Pancreas (tissue), 10 donors: ENCODE measurements at regions not wholly inside any gene's neighbourhood (a gene's known extent, or its start where the extent isn't known, plus 50 kb on each side); places are given as distances from the start of the nearest gene placed in this dataset.

Experiments
- ATAC-seq, 4 donors: fragments of 200-7000 bp; cut with Tn5 transposase; one replicate each; pipeline versions ENCODE4 v1.8.0 to v1.9.1; 2020; ENCODE audit warnings: mild to moderate bottlenecking in 4 of 4, moderate library complexity in 4 of 4
- DNase-seq, 6 donors: peaks; one replicate each; pipeline ENCODE4 v3.0.0-alpha.2; 2020
- FAIRE-seq: peaks from 2 replicates; lab custom pipeline; 2012; peaks lifted over from hg19 to GRCh38; lab: Jason Lieb, UNC
- H3K27ac ChIP-seq, 4 donors: fragments of 200-600 bp; sonication (generic); 1 replicate in 3 of 4; 2 replicates in 1 of 4; pipeline versions ENCODE4 v1.5.0 to v1.8.0; 2020
- H3K27me3 ChIP-seq, 4 donors: fragments of 200-600 bp; one replicate each; pipeline ENCODE4 v1.8.0; 2021
- H3K36me3 ChIP-seq, 3 donors: fragments of 200-600 bp; sonication (generic) in 1 of 3; one replicate each; pipeline versions ENCODE4 v1.5.0 to v1.8.0; 2020 to 2021
- H3K4me1 ChIP-seq, 3 donors: fragments of 200-600 bp; one replicate each; pipeline ENCODE4 v1.8.0; 2021
- H3K4me3 ChIP-seq, 4 donors: fragments of 200-600 bp; sonication (generic) in 2 of 4; one replicate each; pipeline versions ENCODE4 v1.5.0 to v1.8.0; 2020 to 2021
- H3K9me3 ChIP-seq, 4 donors: fragments of 200-600 bp; one replicate each; pipeline ENCODE4 v1.8.0; 2021
- WGBS, 2 donors: extraction: QIAGEN DNeasy Blood & Tissue Kit; methylation state at CpG; one replicate each; pipeline ENCODE4 v1.1.7; 2013; 5-methylcytosine and 5-hydroxymethylcytosine counted together
- intact Hi-C, 3 donors: fragments of 100-400 bp; cut with DNase I; formaldehyde crosslinking; loops; one replicate each; pipeline versions ENCODE4 v1.11.1 to v1.14.2; 2022
- TF ChIP-seq, protein P1 (sequence below), 4 donors: fragments of 200-600 bp; sonication (generic) in 3 of 4; IDR thresholded peaks; one replicate each; pipeline versions ENCODE4 v1.5.0 to v1.8.0; 2021; ENCODE audit warnings: antibody characterized with exemption in 4 of 4
- donor health status: healthy with polysubstance abuse.
- donor health status: DM: no; HTN: no; CAD: no; lungs with moderate emphysema.
- donor health status: DM: no; HTN: no; CAD: no.
- donor health status: control.
- donor health status: control.
- donor health status: Bipolar disorder and iron deficiency.
- donor health status: DM: yes; HTN: yes; CAD: no.
- donor health status: DM: no; HTN: no; CAD: no.
- donor health status: DM: no; HTN: no; CAD: no.
- donor health status: DM: yes; HTN: yes; CAD: no.

DNA sequence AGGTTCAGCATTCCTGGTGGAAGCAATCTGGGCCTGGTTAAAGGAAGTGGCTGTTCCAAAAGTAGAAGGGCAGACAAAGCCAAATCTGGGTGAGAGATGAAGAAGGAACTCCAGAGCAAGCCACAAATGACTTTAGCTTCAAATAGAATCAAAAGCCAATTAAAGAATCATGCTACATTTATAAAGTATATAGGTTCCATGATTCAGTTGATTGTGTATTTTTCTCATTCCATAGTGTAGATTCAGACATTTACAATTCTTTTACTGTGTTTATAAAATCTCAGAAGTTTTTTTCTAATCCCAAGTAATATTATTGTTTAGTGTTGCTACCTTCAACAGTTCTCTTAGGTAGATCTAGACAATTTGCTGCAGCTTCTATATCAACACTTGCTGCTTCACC lies 262.0 kb downstream of the PLK2 start:
- H3K4me3 ChIP-seq, result no peak overlapping the region
- ATAC-seq (no peak), DNase-seq (no peak), FAIRE-seq (no peak)
- H3K9me3 ChIP-seq, result no peaks in the 10 kb centered on the region
- no peaks in the 10 kb centered on the region for H3K4me1 ChIP-seq
- no peaks in the 10 kb centered on the region for H3K27me3 ChIP-seq
- intact Hi-C loops, result no loop called here
- TF ChIP-seq, protein P1, sequence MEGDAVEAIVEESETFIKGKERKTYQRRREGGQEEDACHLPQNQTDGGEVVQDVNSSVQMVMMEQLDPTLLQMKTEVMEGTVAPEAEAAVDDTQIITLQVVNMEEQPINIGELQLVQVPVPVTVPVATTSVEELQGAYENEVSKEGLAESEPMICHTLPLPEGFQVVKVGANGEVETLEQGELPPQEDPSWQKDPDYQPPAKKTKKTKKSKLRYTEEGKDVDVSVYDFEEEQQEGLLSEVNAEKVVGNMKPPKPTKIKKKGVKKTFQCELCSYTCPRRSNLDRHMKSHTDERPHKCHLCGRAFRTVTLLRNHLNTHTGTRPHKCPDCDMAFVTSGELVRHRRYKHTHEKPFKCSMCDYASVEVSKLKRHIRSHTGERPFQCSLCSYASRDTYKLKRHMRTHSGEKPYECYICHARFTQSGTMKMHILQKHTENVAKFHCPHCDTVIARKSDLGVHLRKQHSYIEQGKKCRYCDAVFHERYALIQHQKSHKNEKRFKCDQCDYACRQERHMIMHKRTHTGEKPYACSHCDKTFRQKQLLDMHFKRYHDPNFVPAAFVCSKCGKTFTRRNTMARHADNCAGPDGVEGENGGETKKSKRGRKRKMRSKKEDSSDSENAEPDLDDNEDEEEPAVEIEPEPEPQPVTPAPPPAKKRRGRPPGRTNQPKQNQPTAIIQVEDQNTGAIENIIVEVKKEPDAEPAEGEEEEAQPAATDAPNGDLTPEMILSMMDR (IDR thresholded peaks at IDR 0.05), result no peak
- H3K36me3 ChIP-seq, result no peaks in the 10 kb centered on the region
- no peak overlapping the region for H3K27ac ChIP-seq

DNA sequence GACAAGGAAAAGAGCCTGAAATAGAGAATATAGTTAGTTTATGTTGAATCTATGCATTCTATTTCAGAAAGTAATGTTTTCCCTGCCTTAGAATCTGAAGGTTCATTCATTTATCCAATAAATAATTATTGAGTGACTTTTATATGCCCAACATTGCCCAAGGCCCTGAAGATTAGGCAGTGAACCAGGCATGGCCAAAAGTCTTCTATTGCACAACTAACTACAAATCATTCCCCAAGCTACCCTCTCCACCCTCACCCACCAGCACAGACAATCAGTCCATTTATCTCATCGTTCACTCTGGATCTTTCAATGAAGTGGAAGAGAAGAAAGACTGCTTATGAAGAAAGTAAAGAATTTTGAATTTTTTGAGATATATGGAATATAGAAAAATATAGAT lies 268.4 kb downstream of the PLK2 start:
- Histone ChIP-seq H3K27ac (no peak overlapping the region), H3K27me3 (no peaks in the 10 kb centered on the region), H3K4me3 (no peak overlapping the region), H3K9me3 (no peaks in the 10 kb centered on the region), H3K36me3 (no peaks in the 10 kb centered on the region), H3K4me1 (no peaks in the 10 kb centered on the region)
- WGBS, 2 donors, result 77 to 80% methylated on average over 1 of the region's 1 CpG
- intact Hi-C loops, result no loop called here
- DNase-seq (no peak), ATAC-seq (no peak), FAIRE-seq (no peak)
- TF ChIP-seq, protein P1 (IDR thresholded peaks at IDR 0.05), result no peak

DNA sequence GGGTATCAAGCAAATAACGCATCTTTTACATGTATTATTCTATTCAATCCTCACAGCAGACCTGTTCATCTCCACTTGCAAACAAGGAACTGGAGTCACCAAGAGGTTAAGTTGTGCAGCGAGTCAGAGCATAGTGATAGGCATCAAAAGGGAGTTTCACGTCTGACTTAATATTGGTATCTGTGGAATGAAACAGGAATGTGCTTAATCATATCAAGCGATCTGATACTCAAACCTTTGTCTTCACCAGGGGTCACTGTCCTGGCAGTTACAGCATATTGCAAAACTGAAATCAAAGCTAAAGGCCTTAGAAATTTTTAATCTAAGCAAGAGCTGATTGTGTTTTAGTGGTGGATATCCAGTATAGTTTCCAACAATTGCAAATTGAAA lies 271.6 kb downstream of the PLK2 start:
- 43 to 46% methylated on average over 4 of the region's 4 CpGs for WGBS, 2 donors
- DNase-seq, result no peak
- intact Hi-C loops, result no loop called here
- peak in 3 of 4 donors; percentile 35 to 71 (median 64) for ATAC-seq
- no peaks in the 10 kb centered on the region for H3K9me3 ChIP-seq
- H3K4me3 ChIP-seq, result no peak overlapping the region
- no peaks in the 10 kb centered on the region for H3K27me3 ChIP-seq
- no peaks in the 10 kb centered on the region for H3K36me3 ChIP-seq
- H3K4me1 ChIP-seq, result no peaks in the 10 kb centered on the region
- no peak overlapping the region for H3K27ac ChIP-seq
- TF ChIP-seq, protein P1 (IDR thresholded peaks at IDR 0.05), result no peak
- FAIRE-seq, result no peak

DNA sequence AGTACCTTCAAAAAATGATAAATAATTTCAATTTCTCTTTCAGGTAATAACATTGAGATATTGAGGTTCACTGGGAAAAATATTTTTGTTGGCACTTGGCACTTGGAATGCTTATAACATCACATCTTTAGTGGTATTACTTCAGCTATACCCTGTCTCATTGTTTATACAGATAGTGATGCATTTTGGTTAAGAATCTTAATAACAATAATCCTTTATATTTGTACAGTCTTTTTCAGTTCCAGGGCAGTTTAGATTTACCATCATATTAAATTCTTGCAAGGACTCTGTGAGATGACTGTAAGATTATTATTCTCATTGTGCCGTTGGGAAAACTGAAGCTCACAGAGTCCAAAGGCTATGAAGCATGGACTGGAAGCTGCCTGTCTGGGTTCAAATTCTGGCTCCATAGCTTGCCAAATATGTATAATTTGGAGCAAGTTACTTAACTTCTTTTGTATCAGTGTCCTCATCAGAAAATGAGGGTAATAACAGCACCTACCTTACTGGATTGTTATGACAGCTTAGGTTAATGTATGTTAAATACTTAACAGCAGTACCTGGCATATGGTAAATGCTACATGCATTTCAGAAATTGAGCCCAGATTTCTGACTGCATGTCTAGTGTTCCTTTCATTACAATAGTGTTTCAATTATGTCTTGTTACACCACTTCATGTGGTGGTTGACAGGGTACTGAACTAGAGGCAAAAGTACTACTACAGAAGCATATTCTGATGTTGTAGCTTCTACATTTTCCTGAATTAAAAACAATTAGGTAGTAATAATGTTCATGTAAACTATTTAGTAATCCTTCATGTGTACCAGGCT lies 272.2 kb downstream of the PLK2 start:
- no peaks in the 10 kb centered on the region for H3K4me1 ChIP-seq
- H3K27me3 ChIP-seq, result no peaks in the 10 kb centered on the region
- ATAC-seq (no peak), FAIRE-seq (no peak), DNase-seq (no peak)
- no peak overlapping the region for H3K4me3 ChIP-seq
- WGBS, 2 donors, result 61 to 77% methylated on average over 1 of the region's 1 CpG
- H3K36me3 ChIP-seq, result no peaks in the 10 kb centered on the region
- no peak overlapping the region for H3K27ac ChIP-seq
- TF ChIP-seq, protein P1 (IDR thresholded peaks at IDR 0.05), result no peak
- no peaks in the 10 kb centered on the region for H3K9me3 ChIP-seq
- intact Hi-C loops, result no loop called here

DNA sequence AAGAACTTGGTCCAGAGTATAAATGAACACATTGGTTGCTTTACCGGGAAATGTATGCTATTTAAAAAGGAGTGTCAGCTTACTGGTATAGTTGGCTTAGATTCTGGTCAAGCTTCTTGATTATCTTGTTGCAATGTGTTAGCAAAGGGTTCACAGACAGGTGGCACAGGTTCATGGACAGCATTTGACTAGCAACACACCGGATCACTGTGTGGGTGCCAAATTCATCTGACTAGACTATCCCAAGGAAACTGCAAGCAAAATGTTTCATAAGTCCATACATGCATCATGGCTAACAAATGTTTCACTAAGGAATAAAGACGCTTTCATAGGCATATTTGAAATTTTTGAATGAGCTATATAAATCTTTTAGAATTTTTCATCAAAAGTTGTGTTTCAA lies 274.1 kb downstream of the PLK2 start:
- 70 to 77% methylated on average over 3 of the region's 3 CpGs for WGBS, 2 donors
- TF ChIP-seq, protein P1 (IDR thresholded peaks at IDR 0.05), result no peak
- no peak overlapping the region for H3K4me3 ChIP-seq
- H3K9me3 ChIP-seq, result no peaks in the 10 kb centered on the region
- intact Hi-C loops, result no loop called here
- no peak overlapping the region for H3K27ac ChIP-seq
- H3K36me3 ChIP-seq, result no peaks in the 10 kb centered on the region
- no peak for FAIRE-seq
- no peak for ATAC-seq
- DNase-seq, result no peak
- H3K27me3 ChIP-seq, result no peaks in the 10 kb centered on the region
- H3K4me1 ChIP-seq, result no peaks in the 10 kb centered on the region
